Esophagus squamous epithelium (tissue), 4 donors: ENCODE measurements at regions not wholly inside any gene's neighbourhood (a gene's known extent, or its start where the extent isn't known, plus 50 kb on each side); places are given as distances from the start of the nearest gene placed in this dataset.

ENCODE experiments used
- CTCF ChIP-seq, 6 experiments: fragments of 450-650 bp in 4 of 6; fragments of 200-600 bp in 2 of 6; sonication (generic) in 2 of 6; IDR thresholded peaks; one replicate each; pipeline ENCODE4 v1.5.1; 2016 to 2019; ENCODE audit warnings: antibody characterized with exemption in 6 of 6, mild to moderate bottlenecking in 4 of 6, moderate library complexity in 4 of 6
- POLR2A ChIP-seq, 4 donors: fragments of 450-650 bp; IDR thresholded peaks; one replicate each; pipeline ENCODE4 v1.6.1; 2017; ENCODE audit warnings: antibody characterized with exemption in 4 of 4, mild to moderate bottlenecking in 4 of 4, moderate library complexity in 3 of 4

DNA sequence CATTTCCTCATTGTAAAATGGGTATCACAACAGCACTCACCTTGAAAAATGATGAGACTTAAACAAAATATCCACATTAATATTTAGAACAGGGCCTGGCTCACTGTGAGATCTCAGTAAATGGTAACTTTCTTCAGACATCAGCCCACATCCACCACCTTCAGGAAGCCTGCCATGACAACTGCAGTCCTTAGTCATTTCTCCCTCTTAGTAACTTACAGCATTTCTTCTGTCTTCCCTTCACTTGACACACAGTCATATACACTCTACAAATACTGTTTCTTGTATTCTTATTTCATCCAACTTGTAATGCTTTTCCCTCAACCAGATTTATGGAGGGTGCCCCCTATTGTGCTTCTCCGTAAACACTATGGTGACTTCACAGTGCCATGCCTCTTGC lies 263.0 kb downstream of the ZNF516 start:
- TF ChIP-seq CTCF (IDR thresholded peaks at IDR 0.05) (no peak), POLR2A (IDR thresholded peaks at IDR 0.05) (no peak)
